Right ventricle myocardium inferior (tissue), 1 donor: ENCODE measurements at regions not wholly inside any gene's neighbourhood (a gene's known extent, or its start where the extent isn't known, plus 50 kb on each side); places are given as distances from the start of the nearest gene placed in this dataset.
"Not testable (repeated sequence)": the region's sequence is repeated elsewhere in the genome, so short reads cannot be mapped to it uniquely, and the experiment has no call there.

Experiments used
- ATAC-seq: fragments of 200-7000 bp; cut with Tn5 transposase; one replicate; pipeline ENCODE4 v1.9.1; 2020; ENCODE audit warnings: mild to moderate bottlenecking, moderate library complexity
- DNase-seq: peaks from one replicate; pipeline ENCODE4 v3.0.0; 2021; ENCODE audit errors: missing footprints
- intact Hi-C: fragments of 100-400 bp; cut with DNase I; formaldehyde crosslinking; loops from one replicate; pipeline ENCODE4 v1.11.0; 2022
- donor health status: DM: no; HTN: yes; CAD: no; lungs with severe emphysema.

DNA sequence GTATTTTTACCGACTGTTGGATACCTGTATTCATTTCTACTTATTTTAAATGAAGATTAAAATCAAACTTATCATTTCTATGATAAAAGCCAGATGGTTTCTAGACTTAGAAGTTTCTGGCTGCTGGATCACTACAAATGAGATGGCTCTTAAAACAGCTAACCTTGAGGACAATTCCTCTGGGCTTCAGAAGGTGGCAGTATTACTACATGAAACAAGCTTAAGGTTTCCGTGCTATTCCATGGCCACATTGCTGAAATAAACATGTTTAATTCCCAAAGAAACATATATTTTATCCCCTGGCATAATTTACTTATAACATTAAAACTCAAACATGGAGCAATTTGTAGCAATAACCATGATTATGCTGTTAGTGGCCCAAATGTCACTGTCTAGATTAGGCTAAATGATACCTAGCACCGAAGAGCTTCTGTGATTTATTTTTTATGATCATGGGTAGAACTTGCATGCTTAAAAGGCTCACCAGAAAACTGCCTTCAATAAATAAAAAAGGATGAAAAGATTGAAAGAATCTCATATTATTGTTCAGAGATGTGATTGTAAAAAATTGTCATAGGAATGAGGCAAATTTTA is 204.0 kb upstream of the NANOGP8 start:
- intact Hi-C loops, result loop anchor here (1.0 kb wide), 1 partner anchor 155 kb away; no protein-coding TSS in a partner anchor
- DNase-seq (no peak), ATAC-seq (no peak)

DNA sequence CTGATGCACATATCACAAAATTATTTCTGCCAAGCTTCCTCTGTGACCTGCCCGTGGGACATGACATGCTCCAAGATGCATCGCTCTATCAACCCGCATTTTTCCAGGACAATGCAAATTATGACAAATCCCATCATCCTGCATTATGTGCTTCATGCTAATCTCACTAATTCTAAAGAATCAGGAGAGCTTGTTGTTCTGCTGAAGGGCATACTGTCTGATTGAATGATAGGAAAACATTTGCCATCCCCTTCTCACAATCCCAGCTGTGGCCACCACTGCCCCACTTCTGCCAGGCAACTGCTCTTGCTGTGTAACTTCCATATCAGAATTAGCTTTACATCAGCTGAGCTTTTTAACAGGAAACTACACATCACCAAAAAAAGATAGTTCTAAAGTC is 203.5 kb upstream of the NANOGP8 start:
- intact Hi-C loops, result no loop called here
- DNase-seq, result no peak
- ATAC-seq, result no peak

DNA sequence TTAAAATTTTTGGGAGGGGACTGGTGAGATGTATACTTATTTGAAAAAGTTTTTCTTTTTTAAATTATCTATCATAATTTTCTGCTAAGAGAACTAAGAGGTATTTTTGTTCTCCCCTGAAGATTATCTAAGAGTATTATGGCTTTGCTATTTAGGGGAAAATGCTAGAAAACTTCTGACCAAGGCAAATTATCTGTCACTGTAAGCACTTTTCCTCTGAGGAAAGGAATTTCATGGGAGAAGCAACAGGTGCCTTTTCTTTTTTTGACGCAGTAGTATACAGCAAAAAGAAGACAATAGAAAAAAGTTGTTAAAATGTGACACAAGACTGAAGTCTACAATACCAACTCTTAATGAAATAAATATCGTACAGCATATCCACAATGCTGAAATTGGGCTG is 201.6 kb upstream of the NANOGP8 start:
- intact Hi-C loops, result no loop called here
- ATAC-seq (no peak), DNase-seq (no peak)

DNA sequence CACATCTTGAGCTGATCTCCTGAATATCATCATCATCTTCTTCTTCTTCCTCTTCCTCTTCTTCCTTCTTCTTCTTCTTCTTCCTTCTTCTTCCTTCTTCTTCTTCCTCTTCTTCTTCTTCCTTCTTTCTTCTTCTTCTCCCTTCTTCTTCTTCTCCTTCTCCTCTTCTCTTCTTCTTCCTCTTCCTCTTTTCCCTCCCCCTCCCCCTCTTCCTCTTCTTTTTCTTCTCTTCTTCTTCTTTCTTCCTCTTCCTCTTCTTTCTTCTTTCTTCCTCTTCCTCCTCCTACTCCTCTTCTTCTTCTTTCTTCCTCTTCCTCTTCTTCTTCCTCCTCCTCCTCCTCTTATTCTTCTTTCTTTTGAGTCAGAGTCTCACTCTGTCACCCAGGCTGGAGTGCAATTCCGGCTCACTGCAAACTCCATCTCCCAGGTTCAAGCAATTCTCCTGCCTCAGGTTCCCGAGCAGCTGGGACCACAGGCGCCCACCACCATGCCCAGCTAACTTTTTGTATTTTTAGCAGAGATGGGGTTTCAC is 197.9 kb upstream of the NANOGP8 start:
- no peak for ATAC-seq
- intact Hi-C loops, result no loop called here
- DNase-seq, result no peak

DNA sequence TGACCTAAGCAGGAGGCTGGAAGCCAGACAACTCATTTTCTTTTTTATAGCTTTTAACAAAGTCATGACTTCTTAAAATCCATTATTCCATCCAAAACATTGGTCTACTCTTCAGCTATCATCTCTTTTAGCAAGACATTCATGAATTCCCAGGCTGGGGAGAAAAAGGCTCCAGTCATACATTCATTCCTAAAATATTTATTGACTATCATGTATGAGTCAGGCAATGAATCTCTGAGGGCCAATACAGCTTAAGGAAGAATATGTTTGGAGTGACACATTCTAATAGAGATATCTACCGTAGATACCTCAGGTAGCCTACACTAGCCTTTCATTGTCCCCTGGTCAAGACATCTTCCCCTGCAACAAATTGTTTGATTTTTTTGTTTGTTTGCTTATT is 196.4 kb upstream of the NANOGP8 start:
- DNase-seq, result no peak
- intact Hi-C loops, result no loop called here
- ATAC-seq, result no peak

DNA sequence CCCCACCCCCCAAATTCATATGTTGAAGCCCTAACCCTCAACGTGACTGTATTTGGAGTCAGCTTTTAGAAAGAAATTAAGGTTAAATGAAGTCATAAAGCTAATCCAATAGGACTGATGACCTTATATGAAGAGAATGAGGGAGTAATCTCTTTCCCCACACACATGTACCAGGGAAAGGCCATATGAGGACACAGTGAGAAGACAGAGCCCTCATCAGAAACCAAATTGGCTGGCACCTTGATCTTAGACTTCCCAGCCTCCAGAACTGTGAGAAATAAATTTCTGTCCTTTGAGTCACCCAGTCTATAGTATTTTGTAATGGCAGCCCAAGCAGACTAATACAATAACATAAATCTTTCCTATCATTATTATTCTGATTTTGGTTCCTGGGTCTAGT is 194.7 kb upstream of the NANOGP8 start:
- DNase-seq (no peak), ATAC-seq (no peak)
- intact Hi-C loops, result no loop called here

DNA sequence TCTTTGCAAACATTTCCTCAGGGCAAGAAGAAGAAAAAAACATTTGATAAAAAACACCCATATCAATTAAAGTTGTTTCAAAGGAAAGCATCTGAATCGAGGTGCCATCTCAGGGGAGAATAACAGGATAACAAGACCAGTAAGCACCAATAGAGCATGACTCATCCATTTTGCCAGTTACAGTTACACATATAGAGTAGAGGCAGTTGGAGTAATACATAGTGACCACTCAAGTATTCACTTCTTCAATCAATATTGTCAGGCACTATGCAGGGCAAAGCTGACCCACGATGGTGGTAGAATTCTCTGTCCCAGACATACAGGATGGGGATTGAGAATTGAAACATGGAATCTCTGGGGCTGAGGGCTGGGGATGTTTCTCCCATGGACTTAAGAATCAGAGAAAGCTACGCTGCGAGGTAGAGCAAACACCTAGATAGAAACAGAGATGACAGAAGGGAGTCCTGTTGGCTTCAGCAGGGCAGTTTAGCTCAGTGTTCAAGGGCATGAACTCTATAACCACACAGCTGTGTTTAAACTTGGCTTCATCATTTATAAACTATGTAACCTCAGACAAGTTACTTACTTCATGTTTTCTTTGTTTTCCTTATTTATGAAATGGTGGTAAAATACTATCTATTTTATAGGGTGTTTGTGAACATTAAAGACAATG is 186.4 kb upstream of the NANOGP8 start:
- intact Hi-C loops, result no loop called here
- no peak for DNase-seq
- no peak for ATAC-seq

DNA sequence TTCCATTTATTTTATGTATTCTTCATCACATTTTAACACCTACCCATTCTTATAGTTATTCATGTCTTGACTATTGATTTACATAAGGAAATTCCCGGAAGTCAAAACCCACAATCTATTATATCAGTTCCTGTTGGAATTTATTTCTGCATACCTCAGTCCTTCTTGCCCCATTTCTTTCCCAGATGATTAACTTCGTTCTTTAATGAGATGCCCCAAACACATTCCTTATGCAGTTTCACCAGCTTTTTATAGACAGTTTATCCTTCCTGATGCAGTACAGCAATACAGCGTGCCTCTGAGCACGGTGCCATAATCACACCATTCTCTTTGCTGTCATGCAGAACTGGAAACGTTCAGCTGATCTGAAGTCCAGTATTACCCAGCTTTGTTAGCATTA is 175.8 kb upstream of the NANOGP8 start:
- intact Hi-C loops, result no loop called here
- DNase-seq (no peak), ATAC-seq (no peak)

DNA sequence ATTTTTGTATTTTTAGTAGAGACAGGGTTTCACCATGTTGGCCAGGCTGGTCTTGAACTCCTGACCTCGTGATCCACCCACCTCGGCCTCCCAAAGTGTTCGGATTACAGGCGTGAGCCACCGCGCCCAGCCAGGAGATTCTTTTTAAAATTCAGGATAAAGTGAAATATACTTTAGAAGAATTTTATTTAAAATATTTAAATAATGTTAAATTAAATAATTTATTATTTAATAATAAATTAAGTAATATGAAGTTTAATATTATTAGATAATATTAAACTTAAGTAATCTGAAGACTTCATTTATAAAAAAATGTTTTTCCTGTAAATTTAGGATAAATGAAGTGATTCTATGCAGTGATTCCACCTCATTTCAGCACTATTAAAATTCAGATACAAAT is 175.2 kb upstream of the NANOGP8 start:
- ATAC-seq, intact Hi-C loops: not testable (repeated sequence)

DNA sequence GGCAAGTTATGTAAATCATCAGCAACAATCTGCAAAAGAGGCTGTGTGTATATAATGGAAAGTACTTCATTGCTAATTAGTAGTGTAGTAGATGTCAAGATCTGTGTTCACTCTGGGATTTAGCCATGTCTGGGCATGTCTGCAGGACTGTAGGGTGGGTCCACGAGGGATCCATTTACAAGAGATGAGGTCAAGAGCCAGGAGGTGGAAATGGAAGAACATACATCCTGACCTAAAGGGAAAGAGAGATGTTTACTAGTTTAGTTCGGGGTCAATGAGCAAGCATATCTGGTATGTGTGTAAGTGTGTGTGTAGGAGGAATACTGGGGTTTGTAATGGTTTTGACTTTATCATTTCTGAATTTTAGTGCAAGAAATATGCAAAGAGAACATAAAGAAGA is 171.5 kb upstream of the NANOGP8 start:
- ATAC-seq (no peak), DNase-seq (no peak)
- intact Hi-C loops, result no loop called here

More for the DNA sequence above, 175.2 kb upstream of the NANOGP8 start:
- not testable (repeated sequence) for DNase-seq

DNA sequence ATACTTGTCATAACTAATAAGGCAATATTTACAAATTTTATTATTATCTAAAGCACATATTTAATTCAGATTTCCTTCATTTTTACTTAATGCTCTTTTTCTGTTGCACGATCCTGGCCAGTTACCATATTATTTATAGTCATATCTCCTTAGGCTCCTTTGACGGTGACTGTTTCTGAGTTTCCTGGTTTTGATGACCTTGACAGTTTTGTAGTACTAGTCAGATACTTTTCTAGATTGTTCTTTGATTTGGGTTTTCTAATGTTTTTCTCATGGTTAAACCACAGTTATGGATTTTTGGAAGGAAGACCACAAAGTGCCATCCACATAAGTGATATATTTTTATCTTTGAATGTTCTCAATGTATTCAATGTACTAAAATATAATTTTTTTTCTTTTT is 171.0 kb upstream of the NANOGP8 start:
- ATAC-seq (no peak), DNase-seq (no peak)
- intact Hi-C loops, result no loop called here

DNA sequence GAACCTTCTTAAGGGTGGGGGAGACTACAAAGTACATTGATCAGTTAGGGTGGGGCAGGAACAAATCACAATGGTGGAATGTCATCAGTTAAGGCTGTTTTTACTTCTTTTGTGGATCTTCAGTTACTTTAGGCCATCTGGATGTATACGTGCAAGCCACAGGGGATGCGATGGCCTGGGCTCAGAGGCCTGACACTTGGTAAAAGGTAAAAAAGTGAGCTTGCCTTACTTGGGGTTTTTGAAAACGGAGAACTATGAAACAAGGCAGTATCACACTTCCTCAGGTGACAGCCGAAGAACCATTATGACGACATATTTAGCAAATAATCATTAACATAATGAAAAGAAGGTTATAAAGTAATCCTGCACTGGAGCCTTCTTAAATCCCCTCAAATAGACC is 169.8 kb upstream of the NANOGP8 start:
- ATAC-seq, DNase-seq, intact Hi-C loops: not testable (repeated sequence)

DNA sequence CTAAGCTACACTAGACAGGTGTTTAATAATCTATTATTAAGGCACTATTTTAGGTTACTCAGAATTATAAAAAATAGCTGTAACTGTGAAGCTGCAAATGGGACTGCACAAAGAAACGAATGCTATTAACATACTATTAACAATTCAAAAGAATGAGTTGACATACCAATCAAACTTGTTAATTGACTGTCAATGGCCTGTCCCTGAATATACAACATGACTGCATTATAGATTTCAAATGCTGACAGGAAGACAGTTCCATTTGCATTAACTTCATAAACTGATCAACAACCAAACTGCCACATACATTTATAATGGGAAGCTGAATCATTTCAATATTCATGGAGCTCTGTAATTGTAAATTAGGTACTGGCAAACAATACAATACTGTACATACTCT is 169.0 kb upstream of the NANOGP8 start:
- intact Hi-C loops, result no loop called here
- DNase-seq (no peak), ATAC-seq (no peak)

DNA sequence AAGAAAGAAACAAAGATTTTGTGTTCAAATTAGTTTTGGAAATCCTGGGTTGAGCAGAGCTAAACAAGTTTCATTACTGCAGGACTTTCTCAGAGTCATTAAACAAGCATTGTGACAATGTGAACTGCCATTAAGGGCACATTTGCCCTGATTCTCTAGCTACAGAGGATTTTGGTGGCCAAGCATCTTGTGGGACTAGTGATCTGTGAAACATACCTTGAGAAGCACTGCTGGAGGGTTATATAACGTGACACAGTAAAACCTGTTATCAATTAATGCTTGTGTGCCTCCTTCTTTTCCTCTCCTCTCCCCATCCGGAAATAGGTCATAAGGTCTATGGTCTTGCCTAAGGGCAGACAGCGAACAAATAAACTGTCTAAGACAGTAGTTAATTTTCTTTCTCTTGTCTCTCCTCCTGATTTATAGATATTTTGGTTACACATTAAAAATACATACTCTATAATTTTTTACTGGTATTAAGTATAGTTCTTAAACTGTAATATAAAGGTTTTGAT is 167.3 kb upstream of the NANOGP8 start:
- ATAC-seq (no peak), DNase-seq (no peak)
- intact Hi-C loops, result no loop called here

DNA sequence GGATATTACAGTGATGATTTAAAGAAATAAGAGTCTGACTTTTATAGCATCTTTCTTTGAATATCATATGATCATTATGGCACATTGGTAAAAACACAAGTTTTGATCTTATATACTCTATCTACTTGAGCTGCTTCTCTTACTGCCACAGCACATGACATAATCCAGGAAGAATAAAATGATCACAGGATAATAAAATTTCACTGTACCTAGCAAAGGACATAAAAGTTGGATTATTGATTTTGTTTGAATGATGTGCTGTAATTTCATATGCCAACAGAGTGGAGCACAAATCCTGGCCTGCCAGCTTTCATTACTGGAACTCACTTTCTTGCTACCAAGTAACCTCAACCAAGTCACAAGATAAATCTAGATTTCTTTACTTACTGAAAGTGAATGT is 162.1 kb upstream of the NANOGP8 start:
- intact Hi-C loops, result no loop called here
- no peak for ATAC-seq
- DNase-seq, result no peak

DNA sequence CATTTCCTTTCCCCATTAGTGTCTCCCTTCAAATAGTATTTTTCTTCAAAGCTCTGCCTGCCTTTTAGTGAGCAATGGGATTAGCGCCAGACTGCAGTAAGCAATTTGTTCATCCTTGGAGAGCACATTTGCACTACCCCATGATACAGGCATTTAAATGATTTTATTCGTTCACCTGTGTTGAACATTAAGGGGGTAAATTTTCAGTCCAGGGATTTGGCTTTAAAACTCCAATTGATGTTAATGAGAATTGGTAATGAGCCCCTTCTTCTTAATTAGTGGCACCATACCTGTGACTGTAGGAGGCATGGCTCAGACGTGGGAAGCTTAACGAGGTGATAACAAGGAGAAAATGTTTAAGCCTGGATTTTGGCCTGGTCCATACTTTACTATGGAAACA is 161.4 kb upstream of the NANOGP8 start:
- DNase-seq (no peak), ATAC-seq (no peak)
- intact Hi-C loops, result no loop called here

DNA sequence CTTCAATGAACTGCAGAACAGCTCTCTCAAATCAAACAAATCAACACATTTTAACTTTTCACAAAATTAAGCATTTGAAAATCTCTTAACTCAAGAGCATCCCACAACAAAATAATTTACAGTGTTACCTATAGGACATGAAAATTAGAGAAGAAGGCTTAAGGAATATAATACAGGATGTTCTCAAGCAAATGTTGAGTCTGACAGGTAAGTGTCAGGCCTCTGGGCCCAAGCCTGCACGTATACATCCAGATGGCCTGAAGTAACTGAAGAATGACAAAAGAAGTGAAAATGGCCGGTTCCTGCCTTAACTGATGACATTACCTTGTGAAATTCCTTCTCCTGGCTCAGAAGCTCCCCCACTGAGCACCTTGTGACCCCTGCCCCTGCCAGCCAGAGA is 160.6 kb upstream of the NANOGP8 start:
- intact Hi-C loops, DNase-seq, ATAC-seq: not testable (repeated sequence)

DNA sequence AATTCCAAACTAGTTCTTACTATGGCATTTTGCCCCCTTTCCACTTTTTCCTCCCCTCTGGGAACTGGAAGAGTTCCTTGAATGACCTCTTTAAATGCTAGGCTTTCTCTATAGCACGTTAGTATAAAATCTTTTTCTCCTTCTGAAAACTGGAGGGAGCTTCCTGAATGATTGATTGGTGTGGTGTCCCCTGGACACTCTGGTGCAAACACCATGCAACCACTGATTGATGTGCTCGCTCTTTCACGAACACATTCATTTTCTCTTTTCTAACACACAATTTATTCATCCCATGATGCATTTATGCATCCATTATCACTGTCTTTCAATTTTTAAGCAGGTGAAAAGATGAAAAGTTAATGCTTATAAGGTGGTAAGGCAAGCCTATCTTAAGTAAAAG is 159.1 kb upstream of the NANOGP8 start:
- no peak for ATAC-seq

DNA sequence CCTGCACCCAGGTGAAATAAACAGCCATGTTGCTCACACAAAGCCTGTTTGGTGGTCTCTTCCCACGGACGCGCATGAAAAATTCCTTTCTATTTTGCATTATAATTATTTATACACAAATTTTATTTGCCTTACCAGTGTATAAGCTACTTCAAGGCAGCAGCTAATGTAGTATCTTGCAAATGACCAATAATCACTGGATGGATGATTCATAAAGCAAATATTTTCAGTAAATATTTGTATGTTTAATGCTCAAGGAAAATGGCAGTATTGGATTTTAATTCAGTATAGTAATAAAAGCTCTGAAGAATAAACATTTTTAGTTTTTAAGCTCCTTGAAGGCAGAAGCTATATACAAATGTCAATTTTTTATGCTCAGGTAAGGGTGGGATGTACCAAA is 158.7 kb upstream of the NANOGP8 start:
- ATAC-seq (no peak), DNase-seq (no peak)
- intact Hi-C loops, result no loop called here

More for the DNA sequence above, 159.1 kb upstream of the NANOGP8 start:
- DNase-seq, result no peak
- intact Hi-C loops, result no loop called here

DNA sequence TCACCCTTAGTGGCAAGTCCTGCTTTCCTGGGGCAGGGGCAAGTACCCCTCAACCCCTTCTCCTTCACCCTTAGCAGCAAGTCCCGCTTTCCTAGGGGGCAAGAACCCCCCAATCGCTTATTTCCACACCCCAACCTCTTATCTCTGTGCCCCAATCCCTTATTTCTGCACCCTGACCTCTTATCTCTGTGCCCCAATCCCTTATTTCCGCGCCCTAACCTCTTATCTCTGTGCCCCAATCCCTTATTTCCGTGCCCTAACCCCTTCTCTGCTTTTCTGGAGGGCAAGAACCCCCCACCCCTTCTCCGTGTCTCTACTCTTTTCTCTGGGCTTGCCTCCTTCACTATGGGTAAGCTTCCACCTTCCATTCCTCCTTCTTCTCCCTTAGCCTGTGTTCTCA is 154.6 kb upstream of the NANOGP8 start:
- intact Hi-C loops, DNase-seq, ATAC-seq: not testable (repeated sequence)
